K562 (cell line): ENCODE measurements at regions not wholly inside any gene's neighbourhood (a gene's known extent, or its start where the extent isn't known, plus 50 kb on each side); places are given as distances from the start of the nearest gene placed in this dataset.

ENCODE experiments used
- ARID4B ChIP-seq: sonication (generic); formaldehyde crosslinking; IDR thresholded peaks from 2 replicates; pipeline ENCODE4 v1.8.0; 2022; ENCODE audit warnings: mild to moderate bottlenecking, missing genetic modification reagents
- HMGN3 ChIP-seq: IDR thresholded peaks from 2 replicates; pipeline ENCODE4 v1.6.1; 2011; ENCODE audit warnings: borderline replicate concordance, low read depth, mild to moderate bottlenecking, mixed read lengths, low read length; ENCODE audit not compliant: insufficient read length; ENCODE audit errors: extremely low read depth
- MED1 ChIP-seq: sonication (generic); formaldehyde crosslinking; IDR thresholded peaks from 2 replicates; pipeline ENCODE4 v1.8.1; 2023; ENCODE audit warnings: missing genetic modification reagents, borderline replicate concordance
- PHB ChIP-seq: fragments of 250-450 bp; sonication (Bioruptor Pico); IDR thresholded peaks from 2 replicates; pipeline ENCODE4 v1.5.0; 2021
- PREB ChIP-seq: sonication (generic); formaldehyde crosslinking; IDR thresholded peaks from 2 replicates; pipeline ENCODE4 v1.8.1; 2023; ENCODE audit warnings: mild to moderate bottlenecking, missing genetic modification reagents
- U2AF2 ChIP-seq: fragments of 200-400 bp; formaldehyde crosslinking; optimal IDR thresholded peaks from 2 replicates; pipeline ENCODE3; 2017; ENCODE audit warnings: low read depth, mild to moderate bottlenecking, low read length
- ZNF324 ChIP-seq: fragments of 250-450 bp; sonication (Bioruptor Pico); IDR thresholded peaks from 2 replicates; pipeline ENCODE4 v1.4.0; 2020; ENCODE audit warnings: mild to moderate bottlenecking
- TF ChIP-seq, protein P1 (sequence below), 3 experiments: fragments of 200-800 bp in 1 of 3; fragments of 250-450 bp in 1 of 3; fragments of 450-650 bp in 1 of 3; sonication (Bioruptor Pico) in 1 of 3; sonication (Bioruptor generic) in 1 of 3; formaldehyde crosslinking in 1 of 3; IDR thresholded peaks; 2 replicates each; pipeline versions ENCODE4 v1.6.1 to v1.8.0; 2016 to 2022; ENCODE audit warnings: mild to moderate bottlenecking in 2 of 3, missing genetic modification characterization in 2 of 3, missing compliant biosample characterization in 1 of 3, moderate library complexity in 1 of 3
- TF ChIP-seq, protein P2 (sequence below), 2 experiments: fragments of 450-650 bp; IDR thresholded peaks; 2 replicates each; pipeline ENCODE4 v1.6.1; 2016; ENCODE audit warnings: mild to moderate bottlenecking in 2 of 2, borderline replicate concordance in 1 of 2, low read depth in 1 of 2, moderate library complexity in 1 of 2

- TF ChIP-seq, protein P1, sequence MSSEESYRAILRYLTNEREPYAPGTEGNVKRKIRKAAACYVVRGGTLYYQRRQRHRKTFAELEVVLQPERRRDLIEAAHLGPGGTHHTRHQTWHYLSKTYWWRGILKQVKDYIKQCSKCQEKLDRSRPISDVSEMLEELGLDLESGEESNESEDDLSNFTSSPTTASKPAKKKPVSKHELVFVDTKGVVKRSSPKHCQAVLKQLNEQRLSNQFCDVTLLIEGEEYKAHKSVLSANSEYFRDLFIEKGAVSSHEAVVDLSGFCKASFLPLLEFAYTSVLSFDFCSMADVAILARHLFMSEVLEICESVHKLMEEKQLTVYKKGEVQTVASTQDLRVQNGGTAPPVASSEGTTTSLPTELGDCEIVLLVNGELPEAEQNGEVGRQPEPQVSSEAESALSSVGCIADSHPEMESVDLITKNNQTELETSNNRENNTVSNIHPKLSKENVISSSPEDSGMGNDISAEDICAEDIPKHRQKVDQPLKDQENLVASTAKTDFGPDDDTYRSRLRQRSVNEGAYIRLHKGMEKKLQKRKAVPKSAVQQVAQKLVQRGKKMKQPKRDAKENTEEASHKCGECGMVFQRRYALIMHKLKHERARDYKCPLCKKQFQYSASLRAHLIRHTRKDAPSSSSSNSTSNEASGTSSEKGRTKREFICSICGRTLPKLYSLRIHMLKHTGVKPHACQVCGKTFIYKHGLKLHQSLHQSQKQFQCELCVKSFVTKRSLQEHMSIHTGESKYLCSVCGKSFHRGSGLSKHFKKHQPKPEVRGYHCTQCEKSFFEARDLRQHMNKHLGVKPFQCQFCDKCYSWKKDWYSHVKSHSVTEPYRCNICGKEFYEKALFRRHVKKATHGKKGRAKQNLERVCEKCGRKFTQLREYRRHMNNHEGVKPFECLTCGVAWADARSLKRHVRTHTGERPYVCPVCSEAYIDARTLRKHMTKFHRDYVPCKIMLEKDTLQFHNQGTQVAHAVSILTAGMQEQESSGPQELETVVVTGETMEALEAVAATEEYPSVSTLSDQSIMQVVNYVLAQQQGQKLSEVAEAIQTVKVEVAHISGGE (CRISPR knock-in tag; IDR thresholded peaks at IDR 0.05), result no peak
- TF ChIP-seq ARID4B (CRISPR knock-in tag), result peak; percentile 47; the same call in 1 of the 2 replicates
- no peak for TF ChIP-seq ZNF324 (CRISPR knock-in tag)
- TF ChIP-seq PREB (CRISPR knock-in tag), result no peak
- TF ChIP-seq, protein P2, sequence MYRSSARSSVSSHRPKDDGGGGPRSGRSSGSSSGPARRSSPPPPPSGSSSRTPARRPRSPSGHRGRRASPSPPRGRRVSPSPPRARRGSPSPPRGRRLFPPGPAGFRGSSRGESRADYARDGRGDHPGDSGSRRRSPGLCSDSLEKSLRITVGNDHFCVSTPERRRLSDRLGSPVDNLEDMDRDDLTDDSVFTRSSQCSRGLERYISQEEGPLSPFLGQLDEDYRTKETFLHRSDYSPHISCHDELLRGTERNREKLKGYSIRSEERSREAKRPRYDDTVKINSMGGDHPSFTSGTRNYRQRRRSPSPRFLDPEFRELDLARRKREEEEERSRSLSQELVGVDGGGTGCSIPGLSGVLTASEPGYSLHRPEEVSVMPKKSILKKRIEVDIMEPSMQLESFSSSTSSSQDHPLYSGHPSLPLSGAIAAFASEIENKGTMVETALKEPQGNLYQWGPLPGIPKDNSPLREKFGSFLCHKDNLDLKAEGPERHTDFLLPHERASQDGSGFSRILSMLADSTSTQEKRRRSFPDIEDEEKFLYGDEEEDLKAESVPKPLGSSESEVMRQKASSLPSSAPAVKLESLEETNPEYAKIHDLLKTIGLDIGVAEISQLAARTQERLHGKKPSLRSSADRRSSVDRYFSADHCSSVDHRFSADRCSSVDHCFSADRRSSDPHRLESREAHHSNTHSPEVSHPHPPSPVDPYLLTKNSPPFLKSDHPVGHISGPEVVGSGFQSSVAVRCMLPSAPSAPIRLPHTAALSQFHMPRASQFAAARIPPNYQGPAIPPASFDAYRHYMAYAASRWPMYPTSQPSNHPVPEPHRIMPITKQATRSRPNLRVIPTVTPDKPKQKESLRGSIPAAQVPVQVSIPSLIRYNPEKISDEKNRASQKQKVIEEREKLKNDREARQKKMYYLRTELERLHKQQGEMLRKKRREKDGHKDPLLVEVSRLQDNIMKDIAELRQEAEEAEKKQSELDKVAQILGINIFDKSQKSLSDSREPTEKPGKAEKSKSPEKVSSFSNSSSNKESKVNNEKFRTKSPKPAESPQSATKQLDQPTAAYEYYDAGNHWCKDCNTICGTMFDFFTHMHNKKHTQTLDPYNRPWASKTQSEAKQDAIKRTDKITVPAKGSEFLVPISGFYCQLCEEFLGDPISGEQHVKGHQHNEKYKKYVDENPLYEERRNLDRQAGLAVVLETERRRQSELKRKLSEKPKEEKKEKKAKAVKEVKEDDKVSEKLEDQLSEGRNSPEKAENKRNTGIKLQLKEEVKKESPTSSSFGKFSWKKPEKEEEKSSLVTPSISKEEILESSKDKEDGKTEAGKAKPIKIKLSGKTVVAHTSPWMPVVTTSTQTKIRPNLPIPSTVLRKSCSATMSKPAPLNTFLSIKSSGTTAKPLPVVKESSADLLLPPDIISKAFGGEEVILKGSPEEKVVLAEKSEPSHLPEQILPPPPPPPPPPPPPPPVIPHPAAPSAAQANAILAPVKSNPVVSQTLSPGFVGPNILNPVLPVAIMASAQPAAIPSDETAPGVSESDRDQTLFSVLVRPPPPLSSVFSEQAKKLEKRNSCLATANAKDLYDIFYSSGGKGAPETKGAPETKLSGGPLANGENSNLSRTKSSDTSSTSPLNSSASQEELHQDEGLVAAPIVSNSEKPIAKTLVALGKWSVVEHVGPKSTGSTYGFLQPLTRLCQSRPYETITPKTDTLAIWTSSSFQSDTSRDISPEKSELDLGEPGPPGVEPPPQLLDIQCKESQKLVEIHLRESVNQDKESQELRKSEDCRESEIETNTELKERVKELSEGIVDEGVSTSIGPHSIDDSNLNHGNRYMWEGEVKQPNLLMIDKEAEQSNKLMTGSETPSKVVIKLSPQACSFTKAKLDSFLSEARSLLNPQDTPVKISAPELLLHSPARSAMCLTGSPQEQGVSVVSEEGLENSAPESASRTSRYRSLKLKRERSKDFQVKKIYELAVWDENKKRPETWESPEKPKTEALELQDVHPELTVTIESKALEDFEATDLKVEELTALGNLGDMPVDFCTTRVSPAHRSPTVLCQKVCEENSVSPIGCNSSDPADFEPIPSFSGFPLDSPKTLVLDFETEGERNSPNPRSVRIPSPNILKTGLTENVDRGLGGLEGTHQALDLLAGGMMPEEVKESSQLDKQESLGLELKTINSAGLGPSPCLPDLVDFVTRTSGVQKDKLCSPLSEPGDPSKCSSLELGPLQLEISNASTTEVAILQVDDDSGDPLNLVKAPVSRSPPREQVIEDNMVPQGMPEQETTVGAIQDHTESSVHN (IDR thresholded peaks at IDR 0.05; ENCODE audit: borderline replicate concordance in 1 of 2, low read depth in 1 of 2), result no peak
- TF ChIP-seq HMGN3, result no peak
- TF ChIP-seq U2AF2, result no peak
- no peak for TF ChIP-seq MED1
- TF ChIP-seq PHB (CRISPR knock-in tag), result no peak
These were observed 118.7 kb upstream of the IGLL5 start (continued) for GRCh38 chr22:22768885-22769284.
